ENCODE measurements at regions not wholly inside any gene's neighbourhood (a gene's known extent, or its start where the extent isn't known, plus 50 kb on each side); places are given as distances from the start of the nearest gene placed in this dataset.
A peak's percentile ranks its signal among the peaks of the same experiment; 100 is the strongest.

- Mint-ChIP-seq H3K27ac (no peak overlapping the region), H3K4me1 (no peaks in the 10 kb centered on the region), H3K36me3 (no peaks in the 10 kb centered on the region), H3K9me3 (no peaks in the 10 kb centered on the region), H3K27me3 (ENCODE audit: low read depth) (no peaks in the 10 kb centered on the region), H3K4me3 (no peak overlapping the region)
- no peak for ATAC-seq
- POLR2A ChIA-PET, result no interaction called here
- CTCF ChIA-PET, result no interaction called here
- TF ChIP-seq IRF1 (CRISPR knock-in tag; IDR thresholded peaks at IDR 0.05) (no peak), ZNF138 (CRISPR knock-in tag; conservative IDR thresholded peaks at IDR 0.05) (no peak), NR1H2 (CRISPR knock-in tag; IDR thresholded peaks at IDR 0.05) (no peak), SOX15 (CRISPR knock-in tag; IDR thresholded peaks at IDR 0.05) (no peak), ZNF671 (CRISPR knock-in tag; IDR thresholded peaks at IDR 0.05) (no peak), MLX (CRISPR knock-in tag; IDR thresholded peaks at IDR 0.05) (no peak), CREB1 (CRISPR knock-in tag; IDR thresholded peaks at IDR 0.05) (no peak), USF1 (CRISPR knock-in tag; IDR thresholded peaks at IDR 0.05) (no peak), ZNF425 (CRISPR knock-in tag; conservative IDR thresholded peaks at IDR 0.05) (no peak), NFATC4 (CRISPR knock-in tag; IDR thresholded peaks at IDR 0.05) (no peak), E2F1 (CRISPR knock-in tag; IDR thresholded peaks at IDR 0.05) (no peak)
- no peak for DNase-seq (ENCODE audit: low spot score)
These were observed 71.8 kb upstream of the FHIT start for GRCh38 chr3:61323094-61323493.

- CTCF ChIA-PET, result interaction anchor here (1.8 kb wide), 1 partner anchor 50 kb away, joined by 7 read pairs; no protein-coding TSS in a partner anchor
These were observed 80.8 kb upstream of the FHIT start for GRCh38 chr3:61331929-61332552.

GRCh38 chr3:61333192-61333961, 82.1 kb upstream of the FHIT start:
- Mint-ChIP-seq H3K27ac (peak overlapping the region; percentile 47), H3K4me1 (peaks cover 36% of the 10 kb centered on the region), H3K9me3 (peaks cover 28% of the 10 kb centered on the region), H3K36me3 (peaks cover 18% of the 10 kb centered on the region), H3K27me3 (ENCODE audit: low read depth) (peaks cover 8% of the 10 kb centered on the region; the same call in 1 of the 2 replicates), H3K4me3 (no peak overlapping the region)
- DNase-seq (ENCODE audit: low spot score) (no peak), ATAC-seq (no peak; the same call in 1 of the 2 replicates)
- ChIA-PET POLR2A (no interaction called here), CTCF (no interaction called here)
- TF ChIP-seq MYBL2 (CRISPR knock-in tag; IDR thresholded peaks at IDR 0.05) (no peak), ATF2 (CRISPR knock-in tag; IDR thresholded peaks at IDR 0.05; ENCODE audit: borderline replicate concordance, low read depth) (no peak), ZSCAN18 (CRISPR knock-in tag; IDR thresholded peaks at IDR 0.05) (no peak), SMAD3 (CRISPR knock-in tag; IDR thresholded peaks at IDR 0.05; ENCODE audit: borderline replicate concordance) (no peak), RORB (CRISPR knock-in tag; IDR thresholded peaks at IDR 0.05) (no peak), ZMAT4 (CRISPR knock-in tag; IDR thresholded peaks at IDR 0.05) (no peak), CREM (CRISPR knock-in tag; IDR thresholded peaks at IDR 0.05) (no peak), NFYB (CRISPR knock-in tag; conservative IDR thresholded peaks at IDR 0.05; ENCODE audit: low read depth) (no peak), NR2C2 (CRISPR knock-in tag; IDR thresholded peaks at IDR 0.05) (no peak), USF2 (CRISPR knock-in tag; IDR thresholded peaks at IDR 0.05) (no peak)

More at GRCh38 chr3:61331929-61332552, 80.8 kb upstream of the FHIT start:
- H3K9me3 Mint-ChIP-seq, result peaks cover 28% of the 10 kb centered on the region
- ATAC-seq, result peak; percentile 84
- peaks cover 36% of the 10 kb centered on the region for H3K4me1 Mint-ChIP-seq
- H3K27me3 Mint-ChIP-seq (ENCODE audit: low read depth), result peaks cover 8% of the 10 kb centered on the region; the same call in 1 of the 2 replicates
- TF ChIP-seq TEAD4 (CRISPR knock-in tag; IDR thresholded peaks at IDR 0.05) (peak; percentile 52; the same call in 1 of the 2 replicates), ZBTB21 (CRISPR knock-in tag; IDR thresholded peaks at IDR 0.05; ENCODE audit: borderline replicate concordance) (no peak)
- peak; percentile 37 for DNase-seq (ENCODE audit: low spot score)
- H3K36me3 Mint-ChIP-seq, result peaks cover 18% of the 10 kb centered on the region
- H3K4me3 Mint-ChIP-seq, result no peak overlapping the region
- H3K27ac Mint-ChIP-seq, result peak overlapping the region; percentile 84
- POLR2A ChIA-PET, result no interaction called here
